HCT116 (cell line): ENCODE measurements at regions not wholly inside any gene's neighbourhood (a gene's known extent, or its start where the extent isn't known, plus 50 kb on each side); places are given as distances from the start of the nearest gene placed in this dataset.

Experiments
- ATAC-seq: fragments of 200-7000 bp; cut with Tn5 transposase; 2 replicates; pipeline ENCODE4 v1.9.1; 2020; ENCODE audit warnings: mild to moderate bottlenecking, moderate library complexity
- BruUV-seq: library from RNA; stranded (reverse); fragments of 400-500 nt; replicated peaks from 2 replicates; lab custom pipeline; 2021; lab: Mats Ljungman, UMichigan
- CTCF ChIA-PET: fragments of 300-600 bp; sonication (Branson Sonifier 250); formaldehyde crosslinking; loops from one replicate; lab custom pipeline; 2021; ENCODE audit warnings: antibody characterized with exemption; lab: Charles Lee
- POLR2A ChIA-PET: fragments of 300-600, 350-600 bp; sonication (Branson Sonifier 250); formaldehyde crosslinking; loops from one replicate; lab custom pipeline; 2021; ENCODE audit warnings: antibody characterized with exemption; lab: Charles Lee
- RAD21 ChIA-PET, 2 experiments: fragments of 300-600 bp; sonication (Branson Sonifier 250); formaldehyde crosslinking; loops; one replicate each; lab custom pipeline; 2023; ENCODE audit warnings: low total read pairs in 2 of 2; ENCODE audit not compliant: uncharacterized antibody in 2 of 2, unreplicated experiment in 2 of 2, low non-redundant PET in 1 of 2; lab: Charles Lee
- DNase-seq: peaks from one replicate; pipeline ENCODE4 v3.0.0-alpha.2; 2010; ENCODE audit warnings: low read depth, low spot score
- H2AFZ ChIP-seq: fragments of 200-600 bp; shearing (Covaris generic), sonication (generic); 2 replicates; pipeline ENCODE4 v1.6.1; 2017; ENCODE audit warnings: low read depth, mixed run types, mixed read lengths, antibody characterized with exemption, low read length; ENCODE audit not compliant: poor library complexity, severe bottlenecking
- H3K27ac ChIP-seq: 2 replicates; pipeline ENCODE4 v1.5.1; 2012; ENCODE audit warnings: low read depth, low read length
- H3K27me3 ChIP-seq: fragments of 200-600 bp; sonication (generic); 2 replicates; pipeline ENCODE4 v1.6.1; 2016; ENCODE audit warnings: mixed run types, low read length, mixed read lengths; ENCODE audit not compliant: insufficient read depth
- H3K36me3 ChIP-seq, 2 experiments: fragments of 200-500 bp in 1 of 2; fragments of 200-600 bp in 1 of 2; sonication (Bioruptor generic) in 1 of 2; sonication (generic) in 1 of 2; 2 replicates each; pipeline versions ENCODE4 v1.5.1 to v1.6.1; 2014 to 2016; ENCODE audit warnings: low read length in 2 of 2, inconsistent platforms in 1 of 2, mixed read lengths in 1 of 2, mixed run types in 1 of 2; ENCODE audit not compliant: insufficient read depth in 2 of 2, control insufficient read depth in 1 of 2
- H3K4me1 ChIP-seq, 2 experiments: fragments of 200-600 bp in 1 of 2; sonication (generic) in 1 of 2; 2 replicates each; pipeline versions ENCODE4 v1.5.1 to v1.6.1; 2012 to 2017; ENCODE audit warnings: low read length in 2 of 2, inconsistent platforms in 1 of 2, mild to moderate bottlenecking in 1 of 2, mixed read lengths in 1 of 2, mixed run types in 1 of 2, moderate library complexity in 1 of 2; ENCODE audit not compliant: insufficient read depth in 2 of 2, control insufficient read depth in 1 of 2
- H3K4me2 ChIP-seq: fragments of 200-600 bp; sonication (generic); 2 replicates; pipeline ENCODE4 v1.6.1; 2017; ENCODE audit warnings: mixed run types, low read length, mixed read lengths
- H3K4me3 ChIP-seq, 2 experiments: fragments of 200-600 bp in 1 of 2; sonication (generic) in 1 of 2; replicated peaks in 1 of 2; 2 replicates each; pipeline ENCODE4 v1.5.1; 2011 to 2016; ENCODE audit warnings: low read length in 2 of 2, control low read depth in 1 of 2, low read depth in 1 of 2, mild to moderate bottlenecking in 1 of 2, mixed read lengths in 1 of 2, mixed run types in 1 of 2
- H3K79me2 ChIP-seq: fragments of 200-600 bp; sonication (generic); 2 replicates; pipeline ENCODE4 v1.6.1; 2017; ENCODE audit warnings: mild to moderate bottlenecking, mixed run types, low read length, moderate library complexity, mixed read lengths; ENCODE audit not compliant: insufficient read depth
- H3K9ac ChIP-seq: fragments of 200-600 bp; sonication (generic); 2 replicates; pipeline ENCODE4 v1.6.1; 2016; ENCODE audit warnings: low read length, mixed read lengths
- H3K9me2 ChIP-seq: fragments of 200-600 bp; sonication (generic), shearing (Covaris generic); 2 replicates; pipeline ENCODE4 v1.6.1; 2017; ENCODE audit warnings: mixed run types, mild to moderate bottlenecking, moderate library complexity; ENCODE audit not compliant: insufficient read depth
- H3K9me3 ChIP-seq, 2 experiments: fragments of 200-500 bp in 1 of 2; fragments of 200-600 bp in 1 of 2; sonication (Bioruptor generic) in 1 of 2; sonication (generic) in 1 of 2; 2 replicates each; pipeline ENCODE4 v1.6.1; 2014 to 2017; ENCODE audit warnings: low read length in 2 of 2, mixed read lengths in 2 of 2, inconsistent platforms in 1 of 2, low read depth in 1 of 2, mild to moderate bottlenecking in 1 of 2, mixed run types in 1 of 2, moderate library complexity in 1 of 2; ENCODE audit not compliant: control insufficient read depth in 1 of 2, insufficient read depth in 1 of 2
- H4K20me1 ChIP-seq: fragments of 200-600 bp; sonication (generic), shearing (Covaris generic); 2 replicates; pipeline ENCODE4 v1.6.1; 2017; ENCODE audit warnings: mixed run types, mild to moderate bottlenecking, moderate library complexity; ENCODE audit not compliant: insufficient read depth
- CEBPB ChIP-seq: IDR thresholded peaks from 2 replicates; pipeline ENCODE4 v1.6.1; 2012; ENCODE audit warnings: low read depth
- EGR1 ChIP-seq: IDR thresholded peaks from 2 replicates; pipeline ENCODE4 v1.6.1; 2012; ENCODE audit warnings: low read depth
- EZH2 ChIP-seq: fragments of 200-600 bp; sonication (generic); IDR thresholded peaks from 2 replicates; pipeline ENCODE4 v1.6.1; 2017; ENCODE audit warnings: antibody characterized with exemption, mixed run types
- EZH2phosphoT487 ChIP-seq: fragments of 200-600 bp; IDR thresholded peaks from 2 replicates; pipeline ENCODE4 v1.6.1; 2018; ENCODE audit warnings: antibody characterized with exemption, borderline replicate concordance
- FOSL1 ChIP-seq: IDR thresholded peaks from 2 replicates; pipeline ENCODE4 v1.6.1; 2012; ENCODE audit warnings: low read depth
- POLR2A ChIP-seq: IDR thresholded peaks from 2 replicates; pipeline ENCODE4 v1.7.0; 2011; ENCODE audit warnings: borderline replicate concordance; ENCODE audit not compliant: insufficient read depth, insufficient read length; ENCODE audit errors: extremely low read depth
- SP1 ChIP-seq: IDR thresholded peaks from 2 replicates; pipeline ENCODE4 v1.6.1; 2012; ENCODE audit warnings: low read depth
- SRF ChIP-seq: IDR thresholded peaks from 2 replicates; pipeline ENCODE4 v1.6.1; 2012; ENCODE audit warnings: low read depth
- YY1 ChIP-seq: IDR thresholded peaks from 2 replicates; pipeline ENCODE4 v1.6.1; 2011; ENCODE audit warnings: low read length, low read depth, moderate library complexity, mild to moderate bottlenecking; ENCODE audit not compliant: insufficient replicate concordance; ENCODE audit errors: extremely low read depth
- ZFX ChIP-seq: fragments of 450-650 bp; IDR thresholded peaks from 2 replicates; pipeline ENCODE4 v1.6.1; 2017
- ZNF274 ChIP-seq: fragments of 200-500 bp; sonication (Bioruptor generic); IDR thresholded peaks from 2 replicates; pipeline ENCODE4 v1.6.1; 2014; ENCODE audit warnings: mild to moderate bottlenecking, low read depth, low read length, inconsistent platforms
- intact Hi-C: fragments of 100-400 bp; cut with micrococcal nuclease; formaldehyde crosslinking; loops from 2 replicates; pipeline ENCODE4 v1.10.0; 2022
- TF ChIP-seq, protein P1 (sequence below): IDR thresholded peaks from 2 replicates; pipeline ENCODE4 v1.6.1; 2012
- TF ChIP-seq, protein P2 (sequence below): IDR thresholded peaks from 2 replicates; pipeline ENCODE4 v1.6.1; 2012
- TF ChIP-seq, protein P3 (sequence below), 3 experiments: fragments of 200-600 bp in 1 of 3; sonication (generic) in 1 of 3; IDR thresholded peaks in 2 of 3; conservative IDR thresholded peaks in 1 of 3; 2 replicates each; pipeline ENCODE4 v1.5.1; 2012 to 2017; ENCODE audit warnings: low read depth in 2 of 3, low read length in 2 of 3, antibody characterized with exemption in 1 of 3, borderline replicate concordance in 1 of 3, control low read depth in 1 of 3, mild to moderate bottlenecking in 1 of 3, mixed read lengths in 1 of 3, mixed run types in 1 of 3, moderate library complexity in 1 of 3; ENCODE audit not compliant: insufficient read depth in 1 of 3
- TF ChIP-seq, protein P4 (sequence below): IDR thresholded peaks from 2 replicates; pipeline ENCODE4 v1.6.1; 2012; ENCODE audit warnings: low read depth

DNA sequence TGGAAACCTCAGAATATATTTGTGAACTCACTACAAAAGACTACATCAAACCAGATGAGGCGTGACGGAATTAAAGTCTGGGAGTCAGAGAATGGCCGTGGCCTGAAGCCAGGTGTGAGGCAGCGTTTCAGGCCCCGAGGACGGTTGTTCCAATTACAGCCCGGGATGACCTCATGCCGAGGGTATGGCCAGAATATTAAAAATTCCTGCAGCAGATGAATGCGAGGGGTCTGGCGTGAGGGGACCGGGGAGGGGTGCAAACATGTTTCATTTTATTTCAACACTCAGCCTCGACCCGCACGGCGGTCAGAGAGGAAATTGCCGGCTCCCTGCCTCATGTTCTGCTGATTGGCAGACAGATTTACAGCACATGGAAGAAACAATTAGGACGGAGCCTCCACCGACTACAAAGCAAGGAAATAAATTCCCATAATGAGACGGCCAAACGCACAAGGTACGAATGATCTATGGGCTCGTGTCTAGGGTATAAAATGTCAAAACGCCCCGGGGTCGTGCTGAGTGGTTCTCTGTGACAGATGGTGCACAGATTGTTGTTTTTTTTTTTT, 289.7 kb downstream of the SHOX start:
- H3K27ac ChIP-seq: no peak overlapping the region
- DNase-seq (no peak), ATAC-seq (no peak)
- intact Hi-C loops: no loop called here
- no peaks in the 10 kb centered on the region for H3K36me3 ChIP-seq
- no TSS peak for BruUV-seq
- CTCF ChIA-PET: no interaction called here
- H3K4me3 ChIP-seq: no peak overlapping the region
- H4K20me1 ChIP-seq: no peaks in the 10 kb centered on the region
- no peaks in the 10 kb centered on the region for H3K4me1 ChIP-seq
- H2AFZ ChIP-seq: no peak overlapping the region
- no peaks in the 10 kb centered on the region for H3K27me3 ChIP-seq
- no peaks in the 10 kb centered on the region for H3K9me3 ChIP-seq
- TF ChIP-seq EZH2phosphoT487 (no peak), EGR1 (no peak), CEBPB (no peak), SP1 (no peak), ZFX (no peak), FOSL1 (no peak), SRF (no peak), YY1 (no peak), ZNF274 (no peak), POLR2A (no peak), EZH2 (no peak)
- TF ChIP-seq, protein P1, sequence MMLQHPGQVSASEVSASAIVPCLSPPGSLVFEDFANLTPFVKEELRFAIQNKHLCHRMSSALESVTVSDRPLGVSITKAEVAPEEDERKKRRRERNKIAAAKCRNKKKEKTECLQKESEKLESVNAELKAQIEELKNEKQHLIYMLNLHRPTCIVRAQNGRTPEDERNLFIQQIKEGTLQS: no peak
- TF ChIP-seq, protein P2, sequence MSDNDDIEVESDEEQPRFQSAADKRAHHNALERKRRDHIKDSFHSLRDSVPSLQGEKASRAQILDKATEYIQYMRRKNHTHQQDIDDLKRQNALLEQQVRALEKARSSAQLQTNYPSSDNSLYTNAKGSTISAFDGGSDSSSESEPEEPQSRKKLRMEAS: no peak
- TF ChIP-seq, protein P3, sequence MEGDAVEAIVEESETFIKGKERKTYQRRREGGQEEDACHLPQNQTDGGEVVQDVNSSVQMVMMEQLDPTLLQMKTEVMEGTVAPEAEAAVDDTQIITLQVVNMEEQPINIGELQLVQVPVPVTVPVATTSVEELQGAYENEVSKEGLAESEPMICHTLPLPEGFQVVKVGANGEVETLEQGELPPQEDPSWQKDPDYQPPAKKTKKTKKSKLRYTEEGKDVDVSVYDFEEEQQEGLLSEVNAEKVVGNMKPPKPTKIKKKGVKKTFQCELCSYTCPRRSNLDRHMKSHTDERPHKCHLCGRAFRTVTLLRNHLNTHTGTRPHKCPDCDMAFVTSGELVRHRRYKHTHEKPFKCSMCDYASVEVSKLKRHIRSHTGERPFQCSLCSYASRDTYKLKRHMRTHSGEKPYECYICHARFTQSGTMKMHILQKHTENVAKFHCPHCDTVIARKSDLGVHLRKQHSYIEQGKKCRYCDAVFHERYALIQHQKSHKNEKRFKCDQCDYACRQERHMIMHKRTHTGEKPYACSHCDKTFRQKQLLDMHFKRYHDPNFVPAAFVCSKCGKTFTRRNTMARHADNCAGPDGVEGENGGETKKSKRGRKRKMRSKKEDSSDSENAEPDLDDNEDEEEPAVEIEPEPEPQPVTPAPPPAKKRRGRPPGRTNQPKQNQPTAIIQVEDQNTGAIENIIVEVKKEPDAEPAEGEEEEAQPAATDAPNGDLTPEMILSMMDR (IDR thresholded peaks at IDR 0.05 in 2 of 3, conservative IDR thresholded peaks at IDR 0.05 in 1 of 3; ENCODE audit: borderline replicate concordance in 1 of 3, insufficient read depth in 1 of 3, low read depth in 2 of 3, low read length in 2 of 3): no peak
- TF ChIP-seq, protein P4, sequence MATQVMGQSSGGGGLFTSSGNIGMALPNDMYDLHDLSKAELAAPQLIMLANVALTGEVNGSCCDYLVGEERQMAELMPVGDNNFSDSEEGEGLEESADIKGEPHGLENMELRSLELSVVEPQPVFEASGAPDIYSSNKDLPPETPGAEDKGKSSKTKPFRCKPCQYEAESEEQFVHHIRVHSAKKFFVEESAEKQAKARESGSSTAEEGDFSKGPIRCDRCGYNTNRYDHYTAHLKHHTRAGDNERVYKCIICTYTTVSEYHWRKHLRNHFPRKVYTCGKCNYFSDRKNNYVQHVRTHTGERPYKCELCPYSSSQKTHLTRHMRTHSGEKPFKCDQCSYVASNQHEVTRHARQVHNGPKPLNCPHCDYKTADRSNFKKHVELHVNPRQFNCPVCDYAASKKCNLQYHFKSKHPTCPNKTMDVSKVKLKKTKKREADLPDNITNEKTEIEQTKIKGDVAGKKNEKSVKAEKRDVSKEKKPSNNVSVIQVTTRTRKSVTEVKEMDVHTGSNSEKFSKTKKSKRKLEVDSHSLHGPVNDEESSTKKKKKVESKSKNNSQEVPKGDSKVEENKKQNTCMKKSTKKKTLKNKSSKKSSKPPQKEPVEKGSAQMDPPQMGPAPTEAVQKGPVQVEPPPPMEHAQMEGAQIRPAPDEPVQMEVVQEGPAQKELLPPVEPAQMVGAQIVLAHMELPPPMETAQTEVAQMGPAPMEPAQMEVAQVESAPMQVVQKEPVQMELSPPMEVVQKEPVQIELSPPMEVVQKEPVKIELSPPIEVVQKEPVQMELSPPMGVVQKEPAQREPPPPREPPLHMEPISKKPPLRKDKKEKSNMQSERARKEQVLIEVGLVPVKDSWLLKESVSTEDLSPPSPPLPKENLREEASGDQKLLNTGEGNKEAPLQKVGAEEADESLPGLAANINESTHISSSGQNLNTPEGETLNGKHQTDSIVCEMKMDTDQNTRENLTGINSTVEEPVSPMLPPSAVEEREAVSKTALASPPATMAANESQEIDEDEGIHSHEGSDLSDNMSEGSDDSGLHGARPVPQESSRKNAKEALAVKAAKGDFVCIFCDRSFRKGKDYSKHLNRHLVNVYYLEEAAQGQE: no peak
- H3K79me2 ChIP-seq: no peaks in the 10 kb centered on the region
- no peak overlapping the region for H3K9ac ChIP-seq
- RAD21 ChIA-PET: no interaction called here
- H3K9me2 ChIP-seq: no peaks in the 10 kb centered on the region
- H3K4me2 ChIP-seq: no peak overlapping the region
- POLR2A ChIA-PET: no interaction called here
